Stimulated activated naive B cell treated with anti-CD40 and anti-IgM and Interleukin-4, amounts not matched to agents 10 μg/mL and 1 μg/mL and 100 μg/mL, for 72 hours (primary cell): ENCODE measurements at regions not wholly inside any gene's neighbourhood (a gene's known extent, or its start where the extent isn't known, plus 50 kb on each side); places are given as distances from the start of the nearest gene placed in this dataset.
"Not testable (repeated sequence)": the region's sequence is repeated elsewhere in the genome, so short reads cannot be mapped to it uniquely, and the experiment has no call there.

Source experiments
- ATAC-seq, 2 donors: fragments of 150-1000 bp; cut with Tn5 transposase; replicated peaks; 2 replicates each; pipeline ENCODE4 v1.10.0; 2021; ENCODE audit warnings: moderate library complexity in 1 of 2
- DNase-seq: peaks from one replicate; pipeline ENCODE4 v3.0.0; 2021
- H3K27ac Mint-ChIP-seq: one replicate; pipeline ENCODE4 v1.8.0; 2022; ENCODE audit warnings: mild to moderate bottlenecking, mixed read lengths
- H3K27me3 Mint-ChIP-seq, 2 donors: one replicate each; pipeline ENCODE4 v1.8.0; 2022; ENCODE audit warnings: mixed read lengths in 2 of 2
- H3K36me3 Mint-ChIP-seq, 2 donors: one replicate each; pipeline ENCODE4 v1.8.0; 2022; ENCODE audit warnings: mixed read lengths in 2 of 2, mild to moderate bottlenecking in 1 of 2
- H3K4me1 Mint-ChIP-seq, 2 donors: one replicate each; pipeline ENCODE4 v1.8.0; 2022; ENCODE audit warnings: mixed read lengths in 2 of 2, mild to moderate bottlenecking in 1 of 2
- H3K4me3 Mint-ChIP-seq, 2 donors: one replicate each; pipeline ENCODE4 v1.8.0; 2022; ENCODE audit warnings: mild to moderate bottlenecking in 2 of 2, mixed read lengths in 2 of 2, moderate library complexity in 1 of 2
- H3K9me3 Mint-ChIP-seq, 2 donors: one replicate each; pipeline ENCODE4 v1.8.0; 2022; ENCODE audit warnings: mixed read lengths in 2 of 2, mild to moderate bottlenecking in 1 of 2

GRCh38 chr3:102040144-102040543 lies 190.8 kb downstream of the NFKBIZ start:
- not testable (repeated sequence) for DNase-seq, H3K4me3 Mint-ChIP-seq, H3K27me3 Mint-ChIP-seq, ATAC-seq
- Mint-ChIP-seq H3K4me1 (peaks cover 20 to 49% of the 10 kb centered on the region in 2 donors), H3K36me3 (peaks cover 16 to 27% of the 10 kb centered on the region in 2 donors), H3K9me3 (peaks cover 8 to 14% of the 10 kb centered on the region in 2 donors), H3K27ac (peak overlapping the region; percentile 62)

- ATAC-seq = peak; percentile 83 to 86
- peak overlapping the region; percentile 47 for H3K27ac Mint-ChIP-seq
Measured at GRCh38 chr3:102053375-102053989, 204.2 kb downstream of the NFKBIZ start.

GRCh38 chr3:102054543-102055080 lies 205.3 kb downstream of the NFKBIZ start:
- H3K9me3 Mint-ChIP-seq = peaks cover 22 to 23% of the 10 kb centered on the region in 2 donors
- no peaks in the 10 kb centered on the region for H3K27me3 Mint-ChIP-seq
- peaks cover 14 to 26% of the 10 kb centered on the region in 2 donors for H3K36me3 Mint-ChIP-seq
- no peak overlapping the region for H3K27ac Mint-ChIP-seq
- DNase-seq (no peak), ATAC-seq (no peak)
- H3K4me1 Mint-ChIP-seq = peaks cover 40 to 63% of the 10 kb centered on the region in 2 donors
- no peak overlapping the region for H3K4me3 Mint-ChIP-seq

More at GRCh38 chr3:102053375-102053989, 204.2 kb downstream of the NFKBIZ start:
- no peaks in the 10 kb centered on the region for H3K27me3 Mint-ChIP-seq
- peaks cover 18 to 31% of the 10 kb centered on the region in 2 donors for H3K36me3 Mint-ChIP-seq
- peaks cover 31 to 52% of the 10 kb centered on the region in 2 donors for H3K4me1 Mint-ChIP-seq
- no peak for DNase-seq
- no peak overlapping the region for H3K4me3 Mint-ChIP-seq
- peaks cover 23 to 30% of the 10 kb centered on the region in 2 donors for H3K9me3 Mint-ChIP-seq

- DNase-seq (peak; percentile 53), ATAC-seq (peak; percentile 84)
- Mint-ChIP-seq H3K27ac (peak overlapping the region; percentile 91), H3K27me3 (no peaks in the 10 kb centered on the region), H3K36me3 (peaks cover 0 to 3% of the 10 kb centered on the region in 2 donors), H3K4me3 (peak overlapping the region; percentile 23 to 46), H3K9me3 (peaks cover 8% of the 10 kb centered on the region in 2 donors), H3K4me1 (peaks cover 35 to 55% of the 10 kb centered on the region in 2 donors)
Measured at GRCh38 chr3:102057781-102058421, 208.6 kb downstream of the NFKBIZ start.

- H3K27ac Mint-ChIP-seq = peak overlapping the region; percentile 91
- DNase-seq = peak; percentile 61
- ATAC-seq = peak; percentile 76 to 81
Measured at GRCh38 chr3:102059145-102059943, 210.0 kb downstream of the NFKBIZ start.

GRCh38 chr3:102060814-102061213 lies 211.5 kb downstream of the NFKBIZ start:
- Mint-ChIP-seq H3K27ac (peak overlapping the region; percentile 10), H3K4me1 (peaks cover 35 to 36% of the 10 kb centered on the region in 2 donors), H3K36me3 (peaks cover 0 to 8% of the 10 kb centered on the region in 2 donors), H3K4me3 (no peak overlapping the region), H3K27me3 (no peaks in the 10 kb centered on the region), H3K9me3 (peaks cover 8% of the 10 kb centered on the region in 2 donors)
- DNase-seq (no peak), ATAC-seq (no peak)

More at GRCh38 chr3:102059145-102059943, 210.0 kb downstream of the NFKBIZ start:
- Mint-ChIP-seq H3K36me3 (peaks cover 0 to 8% of the 10 kb centered on the region in 2 donors), H3K4me1 (peaks cover 42 to 48% of the 10 kb centered on the region in 2 donors), H3K4me3 (peak overlapping the region; percentile 18 to 36), H3K9me3 (peaks cover 8% of the 10 kb centered on the region in 2 donors), H3K27me3 (no peaks in the 10 kb centered on the region)

- Mint-ChIP-seq H3K27ac (no peak overlapping the region), H3K4me1 (peaks cover 21 to 26% of the 10 kb centered on the region in 2 donors), H3K36me3 (peaks cover 0 to 4% of the 10 kb centered on the region in 2 donors), H3K4me3 (no peak overlapping the region), H3K27me3 (no peaks in the 10 kb centered on the region), H3K9me3 (no peaks in the 10 kb centered on the region)
- DNase-seq = no peak
- ATAC-seq = no peak
Measured at GRCh38 chr3:102063572-102063971, 214.3 kb downstream of the NFKBIZ start.

- Mint-ChIP-seq H3K27me3 (no peaks in the 10 kb centered on the region), H3K36me3 (peaks cover 3 to 4% of the 10 kb centered on the region in 2 donors), H3K4me3 (no peak overlapping the region)
Measured at GRCh38 chr3:102066470-102066869, 217.2 kb downstream of the NFKBIZ start.

GRCh38 chr3:102068327-102068726 lies 219.0 kb downstream of the NFKBIZ start:
- Mint-ChIP-seq H3K4me3 (no peak overlapping the region), H3K4me1 (peaks cover 19 to 28% of the 10 kb centered on the region in 2 donors), H3K36me3 (peaks cover 3 to 4% of the 10 kb centered on the region in 2 donors), H3K27me3 (no peaks in the 10 kb centered on the region), H3K27ac (peak overlapping the region; percentile 75), H3K9me3 (peaks cover 0 to 4% of the 10 kb centered on the region in 2 donors)
- ATAC-seq (peak; percentile 64 to 68), DNase-seq (no peak)

More at GRCh38 chr3:102066470-102066869, 217.2 kb downstream of the NFKBIZ start:
- peaks cover 0 to 4% of the 10 kb centered on the region in 2 donors for H3K9me3 Mint-ChIP-seq
- ATAC-seq (no peak), DNase-seq (no peak)
- H3K27ac Mint-ChIP-seq = no peak overlapping the region
- peaks cover 21 to 28% of the 10 kb centered on the region in 2 donors for H3K4me1 Mint-ChIP-seq

GRCh38 chr3:102068736-102069135 lies 219.4 kb downstream of the NFKBIZ start:
- H3K36me3 Mint-ChIP-seq = peaks cover 3 to 4% of the 10 kb centered on the region in 2 donors
- peak overlapping the region; percentile 75 for H3K27ac Mint-ChIP-seq
- ATAC-seq (no peak), DNase-seq (no peak)
- no peaks in the 10 kb centered on the region for H3K27me3 Mint-ChIP-seq
- peaks cover 15 to 28% of the 10 kb centered on the region in 2 donors for H3K4me1 Mint-ChIP-seq
- H3K9me3 Mint-ChIP-seq = peaks cover 0 to 4% of the 10 kb centered on the region in 2 donors
- H3K4me3 Mint-ChIP-seq = no peak overlapping the region

- Mint-ChIP-seq H3K27ac (no peak overlapping the region), H3K36me3 (peaks cover 0 to 3% of the 10 kb centered on the region in 2 donors), H3K9me3 (peaks cover 0 to 4% of the 10 kb centered on the region in 2 donors), H3K27me3 (no peaks in the 10 kb centered on the region), H3K4me3 (no peak overlapping the region), H3K4me1 (peaks cover 12 to 28% of the 10 kb centered on the region in 2 donors)
- DNase-seq = no peak
- peak in 1 of 2 donors; percentile 53 for ATAC-seq
Measured at GRCh38 chr3:102069211-102069662, 219.9 kb downstream of the NFKBIZ start.

GRCh38 chr3:102074946-102075345 lies 225.6 kb downstream of the NFKBIZ start:
- ATAC-seq (no peak), DNase-seq (no peak)
- H3K4me3 Mint-ChIP-seq = no peak overlapping the region
- H3K27ac Mint-ChIP-seq = no peak overlapping the region
- peaks cover 8 to 12% of the 10 kb centered on the region in 2 donors for H3K9me3 Mint-ChIP-seq
- no peaks in the 10 kb centered on the region for H3K27me3 Mint-ChIP-seq
- H3K4me1 Mint-ChIP-seq = peaks cover 23 to 46% of the 10 kb centered on the region in 2 donors
- peaks cover 0 to 3% of the 10 kb centered on the region in 2 donors for H3K36me3 Mint-ChIP-seq

GRCh38 chr3:102078401-102078800 lies 229.1 kb downstream of the NFKBIZ start:
- peak; percentile 13 to 34 for ATAC-seq

More at GRCh38 chr3:102078401-102078800, 229.1 kb downstream of the NFKBIZ start:
- DNase-seq = no peak
- peak overlapping the region; percentile 95 for H3K27ac Mint-ChIP-seq
- H3K27me3 Mint-ChIP-seq = no peaks in the 10 kb centered on the region
- no peaks in the 10 kb centered on the region for H3K36me3 Mint-ChIP-seq
- H3K4me1 Mint-ChIP-seq = peaks cover 37 to 65% of the 10 kb centered on the region in 2 donors
- H3K4me3 Mint-ChIP-seq = no peak overlapping the region
- peaks cover 14 to 16% of the 10 kb centered on the region in 2 donors for H3K9me3 Mint-ChIP-seq
